ENCODE measurements at regions not wholly inside any gene's neighbourhood (a gene's known extent, or its start where the extent isn't known, plus 50 kb on each side); places are given as distances from the start of the nearest gene placed in this dataset.

- TF ChIP-seq STAT1 (conservative IDR thresholded peaks at IDR 0.05): no peak
- no peak for TF ChIP-seq YBX1 (IDR thresholded peaks at IDR 0.05)
- no peak for TF ChIP-seq NFYB (IDR thresholded peaks at IDR 0.05; ENCODE audit: insufficient read depth, low read depth, low read length)
Observed at GRCh38 chr5:8429778-8430758, 561.1 kb downstream of the MTRR start (continued).

DNA sequence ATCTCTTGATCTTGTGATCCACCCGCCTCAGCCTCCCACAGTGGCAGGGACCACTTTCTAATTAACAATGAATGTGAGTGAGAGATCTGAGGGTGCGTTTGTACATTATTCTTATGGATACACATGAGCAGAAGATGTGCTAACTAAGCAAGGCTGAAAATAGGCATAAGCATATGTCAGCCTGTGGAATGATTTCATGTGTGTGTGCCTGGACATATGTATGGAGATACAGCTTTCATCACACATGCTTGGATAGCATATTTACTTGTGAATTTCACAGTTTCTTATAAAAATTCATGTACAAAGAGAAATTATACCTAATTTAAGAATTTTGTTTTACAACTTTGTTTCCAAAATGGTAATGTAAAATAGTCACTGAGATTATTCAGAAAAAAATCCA is 565.6 kb downstream of the MTRR start:
- ChIA-PET SMC1A (ENCODE audit: uncharacterized antibody, unreplicated experiment) (no interaction called here), CTCF (no interaction called here), RAD21 (ENCODE audit: unreplicated experiment) (no interaction called here), POLR2A (no interaction called here)
- Histone ChIP-seq H3K9me3 (replicated peaks; ENCODE audit: control insufficient read depth, insufficient read depth, low read length) (no peaks in the 10 kb centered on the region), H3K27ac (ENCODE audit: control insufficient read depth, insufficient read depth) (no peak overlapping the region), H3K79me2 (ENCODE audit: control insufficient read depth, insufficient read depth, low read length) (no peaks in the 10 kb centered on the region), H3K4me3 (no peak overlapping the region), H3K4me2 (ENCODE audit: control insufficient read depth, insufficient read depth) (no peak overlapping the region), H3K9ac (ENCODE audit: control insufficient read depth, insufficient read depth, low read length) (no peak overlapping the region), H3K4me1 (ENCODE audit: control insufficient read depth, insufficient read depth, low read length) (no peaks in the 10 kb centered on the region), H4K20me1 (ENCODE audit: control insufficient read depth, insufficient read depth) (no peaks in the 10 kb centered on the region), H2AFZ (ENCODE audit: control insufficient read depth, low read depth, low read length) (no peak overlapping the region), H3K27me3 (replicated peaks in 1 of 2; ENCODE audit: control insufficient read depth in 2 of 2, insufficient read depth in 2 of 2, low read length in 1 of 2) (no peaks in the 10 kb centered on the region), H3K36me3 (ENCODE audit: control insufficient read depth in 2 of 2, insufficient read depth in 2 of 2, low read length in 1 of 2) (no peaks in the 10 kb centered on the region)
- in situ Hi-C loops (cut with MboI): no loop called here
- TF ChIP-seq NFXL1 (IDR thresholded peaks at IDR 0.05; ENCODE audit: borderline replicate concordance): no peak
- FAIRE-seq (no peak), DNase-seq (ENCODE audit: low read depth, low spot score) (no peak), ATAC-seq (no peak)
- 15% methylated on average over 2 of the region's 2 CpGs for WGBS (ENCODE audit: insufficient coverage, insufficient replicate concordance, low lambda C conversion rate, missing lambda C conversion rate)
- no TSS peak for BruUV-seq (replicated peaks)
- intact Hi-C loops (cut with micrococcal nuclease; ENCODE audit: unreplicated experiment): no loop called here

- CTCF ChIA-PET: no interaction called here
- SMC1A ChIA-PET (ENCODE audit: uncharacterized antibody, unreplicated experiment): no interaction called here
- H3K4me1 ChIP-seq (ENCODE audit: control insufficient read depth, insufficient read depth, low read length): no peaks in the 10 kb centered on the region
- RAD21 ChIA-PET (ENCODE audit: unreplicated experiment): no interaction called here
- 4% methylated on average over 1 of the region's 1 CpG for whole genome bisulfite sequencing (ENCODE audit: insufficient coverage, insufficient replicate concordance, low lambda C conversion rate, missing lambda C conversion rate)
- no peak overlapping the region for H3K9ac ChIP-seq (ENCODE audit: control insufficient read depth, insufficient read depth, low read length)
- intact Hi-C loops (cut with micrococcal nuclease; ENCODE audit: unreplicated experiment) (no loop called here), in situ Hi-C loops (cut with MboI) (no loop called here)
- FAIRE-seq: no peak
- H3K4me2 ChIP-seq (ENCODE audit: control insufficient read depth, insufficient read depth): no peak overlapping the region
- POLR2A ChIA-PET: no interaction called here
- H2AFZ ChIP-seq (ENCODE audit: control insufficient read depth, low read depth, low read length): no peak overlapping the region
- H3K36me3 ChIP-seq (ENCODE audit: control insufficient read depth in 2 of 2, insufficient read depth in 2 of 2, low read length in 1 of 2): no peaks in the 10 kb centered on the region
- no peaks in the 10 kb centered on the region for H3K27me3 ChIP-seq (replicated peaks in 1 of 2; ENCODE audit: control insufficient read depth in 2 of 2, insufficient read depth in 2 of 2, low read length in 1 of 2)
- no peaks in the 10 kb centered on the region for H3K9me3 ChIP-seq (replicated peaks; ENCODE audit: control insufficient read depth, insufficient read depth, low read length)
- no peaks in the 10 kb centered on the region for H4K20me1 ChIP-seq (ENCODE audit: control insufficient read depth, insufficient read depth)
- no peak overlapping the region for H3K4me3 ChIP-seq
- H3K79me2 ChIP-seq (ENCODE audit: control insufficient read depth, insufficient read depth, low read length): no peaks in the 10 kb centered on the region
- no peak for ATAC-seq
- no peak for DNase-seq (ENCODE audit: low read depth, low spot score)
- no TSS peak for BruUV-seq (replicated peaks)
- no peak overlapping the region for H3K27ac ChIP-seq (ENCODE audit: control insufficient read depth, insufficient read depth)
- TF ChIP-seq KAT2A (conservative IDR thresholded peaks at IDR 0.05; ENCODE audit: control insufficient read depth, low read depth, low read length) (no peak), EED (IDR thresholded peaks at IDR 0.05; ENCODE audit: low read depth) (no peak), KDM1A (IDR thresholded peaks at IDR 0.05; ENCODE audit: borderline replicate concordance) (no peak), HDAC6 (IDR thresholded peaks at IDR 0.05; ENCODE audit: unreplicated experiment) (no peak)
- TF ChIP-seq, protein P1, sequence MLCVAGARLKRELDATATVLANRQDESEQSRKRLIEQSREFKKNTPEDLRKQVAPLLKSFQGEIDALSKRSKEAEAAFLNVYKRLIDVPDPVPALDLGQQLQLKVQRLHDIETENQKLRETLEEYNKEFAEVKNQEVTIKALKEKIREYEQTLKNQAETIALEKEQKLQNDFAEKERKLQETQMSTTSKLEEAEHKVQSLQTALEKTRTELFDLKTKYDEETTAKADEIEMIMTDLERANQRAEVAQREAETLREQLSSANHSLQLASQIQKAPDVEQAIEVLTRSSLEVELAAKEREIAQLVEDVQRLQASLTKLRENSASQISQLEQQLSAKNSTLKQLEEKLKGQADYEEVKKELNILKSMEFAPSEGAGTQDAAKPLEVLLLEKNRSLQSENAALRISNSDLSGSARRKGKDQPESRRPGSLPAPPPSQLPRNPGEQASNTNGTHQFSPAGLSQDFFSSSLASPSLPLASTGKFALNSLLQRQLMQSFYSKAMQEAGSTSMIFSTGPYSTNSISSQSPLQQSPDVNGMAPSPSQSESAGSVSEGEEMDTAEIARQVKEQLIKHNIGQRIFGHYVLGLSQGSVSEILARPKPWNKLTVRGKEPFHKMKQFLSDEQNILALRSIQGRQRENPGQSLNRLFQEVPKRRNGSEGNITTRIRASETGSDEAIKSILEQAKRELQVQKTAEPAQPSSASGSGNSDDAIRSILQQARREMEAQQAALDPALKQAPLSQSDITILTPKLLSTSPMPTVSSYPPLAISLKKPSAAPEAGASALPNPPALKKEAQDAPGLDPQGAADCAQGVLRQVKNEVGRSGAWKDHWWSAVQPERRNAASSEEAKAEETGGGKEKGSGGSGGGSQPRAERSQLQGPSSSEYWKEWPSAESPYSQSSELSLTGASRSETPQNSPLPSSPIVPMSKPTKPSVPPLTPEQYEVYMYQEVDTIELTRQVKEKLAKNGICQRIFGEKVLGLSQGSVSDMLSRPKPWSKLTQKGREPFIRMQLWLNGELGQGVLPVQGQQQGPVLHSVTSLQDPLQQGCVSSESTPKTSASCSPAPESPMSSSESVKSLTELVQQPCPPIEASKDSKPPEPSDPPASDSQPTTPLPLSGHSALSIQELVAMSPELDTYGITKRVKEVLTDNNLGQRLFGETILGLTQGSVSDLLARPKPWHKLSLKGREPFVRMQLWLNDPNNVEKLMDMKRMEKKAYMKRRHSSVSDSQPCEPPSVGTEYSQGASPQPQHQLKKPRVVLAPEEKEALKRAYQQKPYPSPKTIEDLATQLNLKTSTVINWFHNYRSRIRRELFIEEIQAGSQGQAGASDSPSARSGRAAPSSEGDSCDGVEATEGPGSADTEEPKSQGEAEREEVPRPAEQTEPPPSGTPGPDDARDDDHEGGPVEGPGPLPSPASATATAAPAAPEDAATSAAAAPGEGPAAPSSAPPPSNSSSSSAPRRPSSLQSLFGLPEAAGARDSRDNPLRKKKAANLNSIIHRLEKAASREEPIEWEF (IDR thresholded peaks at IDR 0.05; ENCODE audit: insufficient replicate concordance, low read depth, low read length): no peak
Observed at GRCh38 chr5:8436924-8437323, 568.0 kb downstream of the MTRR start.

All from GM12878 (cell line).